T1000 (cell line): ENCODE measurements at regions not wholly inside any gene's neighbourhood (a gene's known extent, or its start where the extent isn't known, plus 50 kb on each side); places are given as distances from the start of the nearest gene placed in this dataset.

Source experiments
- DNase-seq: peaks from one replicate; lab custom pipeline; 2025; ENCODE audit warnings: mixed read lengths; lab: John Stamatoyannopoulos, UW

GRCh38 chr10:111830359-111830758, 353.2 kb downstream of the GPAM start:
- no peak for DNase-seq

DNA sequence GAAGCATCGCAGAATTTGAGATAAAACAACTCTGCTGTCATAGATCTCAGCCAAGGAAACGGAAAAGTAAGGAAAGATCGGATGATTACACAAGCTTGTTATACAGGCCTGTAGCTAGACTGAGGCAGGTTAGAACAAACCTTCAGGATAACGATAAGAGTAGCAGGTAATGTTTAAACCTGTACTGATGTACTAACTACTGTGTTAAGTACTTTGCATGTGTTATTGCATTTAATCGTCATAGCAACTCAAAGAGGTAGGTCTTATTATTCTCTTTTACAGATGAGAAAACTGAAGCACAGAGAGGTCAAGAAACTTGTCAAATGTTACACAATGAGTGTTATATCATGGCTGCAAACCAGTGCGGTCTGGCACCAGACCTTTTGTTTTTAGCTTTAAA, 352.5 kb downstream of the GPAM start:
- no peak for DNase-seq

GRCh38 chr10:111833251-111833650, 350.3 kb downstream of the GPAM start:
- no peak for DNase-seq

- peak; percentile 45 for DNase-seq
These were observed 348.0 kb downstream of the GPAM start for GRCh38 chr10:111835574-111835973.

DNA sequence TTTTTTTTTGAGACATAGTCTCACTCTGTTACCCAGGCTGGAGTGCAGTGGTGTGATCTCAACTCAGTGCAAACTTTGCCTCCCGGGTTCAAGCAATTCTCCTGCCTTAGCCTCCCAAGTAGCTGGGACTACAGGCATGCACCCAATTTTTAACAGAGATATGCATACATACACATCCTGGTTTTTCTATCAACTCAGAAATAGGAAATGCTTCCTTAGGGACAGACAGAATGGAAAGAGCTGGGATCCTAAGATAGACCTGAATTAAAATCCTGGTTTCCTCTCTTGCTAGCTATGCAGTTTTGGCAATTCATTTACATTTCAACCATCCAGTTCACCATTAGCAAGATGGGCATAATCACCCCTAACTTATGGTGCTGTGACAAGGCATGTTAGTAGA, 347.5 kb downstream of the GPAM start:
- DNase-seq: no peak

- no peak for DNase-seq
These were observed 347.0 kb downstream of the GPAM start for GRCh38 chr10:111836571-111836970.

GRCh38 chr10:111837086-111837485, 346.5 kb downstream of the GPAM start:
- DNase-seq: no peak

GRCh38 chr10:111837985-111838384, 345.6 kb downstream of the GPAM start:
- no peak for DNase-seq

DNA sequence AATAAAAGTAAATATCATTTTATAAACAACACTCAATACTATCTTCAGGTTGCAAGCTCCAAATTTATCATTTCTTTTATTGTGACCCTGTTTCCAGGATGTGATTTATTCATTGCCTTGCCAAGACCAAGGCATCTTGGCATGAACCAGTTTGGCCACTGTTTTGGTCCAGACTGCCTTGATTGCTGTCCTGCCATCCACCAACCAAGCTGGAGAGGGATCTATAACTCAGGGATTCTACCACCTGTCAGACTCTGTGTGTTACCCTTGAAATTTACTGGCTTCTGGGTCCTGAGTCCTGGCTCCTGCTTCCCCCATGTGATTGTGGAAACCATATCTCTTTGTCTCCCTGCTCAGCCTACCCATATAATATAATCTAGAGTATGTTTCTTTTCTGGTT, 343.0 kb downstream of the GPAM start:
- no peak for DNase-seq

DNA sequence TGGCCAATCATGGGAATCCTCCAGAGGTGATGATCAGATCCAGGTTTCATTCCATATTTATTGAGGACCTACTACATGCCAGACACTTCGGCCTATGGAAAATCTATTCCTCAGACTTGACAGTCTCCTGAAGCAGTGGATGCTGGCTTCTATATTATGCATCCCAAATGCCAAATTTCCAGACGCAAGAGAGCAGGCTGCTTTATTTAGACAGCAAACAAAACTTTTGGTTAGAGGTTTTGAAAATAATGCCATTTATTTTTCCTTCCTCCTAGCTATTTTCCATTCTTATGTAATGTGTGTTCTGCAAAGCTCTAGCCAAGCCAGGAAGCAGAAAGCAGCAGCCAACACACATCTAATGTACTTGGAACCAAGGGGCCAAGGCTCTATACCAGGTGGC, 330.8 kb downstream of the GPAM start:
- DNase-seq: no peak

- no peak for DNase-seq
These were observed 326.9 kb downstream of the GPAM start for GRCh38 chr10:111856631-111857030.

DNA sequence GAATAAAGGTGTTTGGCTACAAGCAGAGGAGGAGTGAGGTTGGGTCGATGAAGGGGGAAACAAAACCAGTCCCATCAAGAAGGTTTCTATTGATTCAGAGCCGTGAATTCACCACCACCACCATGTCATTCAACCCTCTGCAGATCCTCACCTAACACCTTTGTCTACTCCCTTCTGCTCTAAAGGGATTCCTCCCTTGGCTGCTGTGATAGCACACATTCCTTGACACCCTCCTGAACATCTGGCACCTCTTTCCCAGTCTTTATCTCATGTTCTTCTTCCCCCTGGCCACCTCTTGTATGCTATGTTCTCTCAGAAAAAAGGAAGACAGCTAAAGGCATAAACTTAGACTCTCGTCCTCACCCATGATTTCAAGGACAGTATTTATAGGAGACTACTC, 318.0 kb downstream of the GPAM start:
- DNase-seq: no peak

DNA sequence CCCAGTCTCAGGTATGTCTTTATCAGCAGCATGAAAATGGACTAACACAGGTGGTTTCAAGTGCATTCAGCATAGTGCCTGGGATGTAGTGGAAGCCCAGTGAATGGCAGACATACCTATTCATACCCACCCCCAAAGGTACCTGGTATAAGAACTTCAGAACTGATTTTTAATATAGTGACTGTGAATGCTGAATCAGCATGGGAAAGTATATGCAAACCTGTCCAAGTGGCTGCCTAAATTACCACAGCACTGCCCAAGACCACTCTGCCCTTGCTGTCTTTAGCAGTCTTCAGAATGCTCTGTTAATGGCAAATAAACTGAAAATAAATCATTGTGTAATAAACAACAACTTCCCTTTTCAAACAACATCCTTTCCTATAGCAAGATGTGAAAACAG, 312.1 kb downstream of the GPAM start:
- no peak for DNase-seq

- no peak for DNase-seq
These were observed 311.0 kb downstream of the GPAM start for GRCh38 chr10:111872591-111872990.

DNA sequence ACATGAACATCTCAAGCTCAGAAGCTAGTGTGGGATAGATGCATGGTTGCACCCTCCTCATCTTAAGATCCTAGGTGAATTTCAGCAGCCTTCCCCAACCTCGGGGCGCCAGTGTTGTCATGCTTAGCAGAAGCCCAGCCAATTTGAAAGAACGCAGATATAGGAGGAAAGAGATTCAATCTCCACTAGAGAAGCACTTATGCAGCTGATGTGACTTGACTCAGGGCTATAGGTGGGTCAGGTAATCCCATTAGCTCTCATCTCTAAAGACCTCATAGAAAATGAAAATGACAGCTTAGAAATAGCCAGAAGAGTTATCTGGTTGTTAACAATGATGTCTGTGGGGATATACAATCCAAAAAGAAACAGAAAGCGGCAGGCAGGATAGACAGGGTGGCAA, 310.5 kb downstream of the GPAM start:
- no peak for DNase-seq

- no peak for DNase-seq
These were observed 309.9 kb downstream of the GPAM start for GRCh38 chr10:111873621-111874135.

GRCh38 chr10:111874576-111874975, 309.0 kb downstream of the GPAM start:
- DNase-seq: no peak

DNA sequence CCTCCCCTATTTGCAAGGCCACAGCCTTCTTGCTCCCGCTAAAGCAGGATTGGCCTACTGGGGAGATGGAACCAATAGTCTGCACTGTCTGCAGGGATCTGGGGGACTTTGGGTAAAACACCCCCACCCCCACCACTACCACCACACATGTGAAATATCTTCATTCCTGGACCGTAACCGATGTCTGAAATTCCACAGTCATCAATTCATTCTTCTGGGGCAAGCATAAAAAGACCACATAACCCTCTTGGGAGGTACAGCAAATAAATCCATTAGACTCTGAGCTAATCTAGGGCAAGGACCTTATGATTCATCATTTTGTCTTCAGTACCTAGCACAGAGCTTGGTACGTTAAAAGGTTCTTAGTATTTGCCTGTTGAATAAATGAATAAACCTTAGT, 307.8 kb downstream of the GPAM start:
- peak; percentile 43 for DNase-seq

DNA sequence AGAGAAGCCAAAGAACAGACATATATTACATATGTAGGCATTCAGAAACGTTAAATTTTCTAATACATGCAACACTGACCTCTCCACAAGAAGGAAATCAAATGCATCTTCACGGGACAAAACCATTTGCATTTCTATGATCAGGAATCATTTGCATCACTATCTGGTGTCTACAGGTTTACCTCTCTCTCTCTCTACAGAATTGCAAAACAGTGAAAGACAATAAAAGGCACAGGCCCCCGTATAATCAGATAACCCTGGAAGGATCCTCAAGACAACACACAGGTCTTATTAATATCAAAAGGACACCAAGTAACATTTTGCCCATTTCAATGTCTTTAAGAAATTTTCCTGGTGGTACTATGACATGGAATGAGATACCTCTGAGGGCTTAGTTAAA, 306.3 kb downstream of the GPAM start:
- DNase-seq: no peak

DNA sequence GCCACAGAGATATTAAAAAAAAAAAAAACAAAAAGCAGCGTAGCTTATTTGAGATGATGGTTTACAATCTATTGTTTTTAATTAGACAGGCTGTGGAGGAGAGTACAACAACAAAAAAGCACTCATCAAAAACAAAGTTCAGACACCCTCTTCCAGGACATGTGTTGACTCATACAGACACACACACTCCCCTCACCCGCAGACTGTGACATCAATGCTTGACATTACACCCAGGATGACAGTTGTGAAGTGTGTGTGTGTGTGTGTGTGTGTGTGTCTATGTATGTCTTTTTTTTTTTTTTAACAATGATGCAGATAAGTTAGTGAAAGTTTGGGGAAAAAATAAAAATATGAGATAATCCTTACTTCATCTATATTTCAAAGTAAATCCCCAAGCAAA, 303.6 kb downstream of the GPAM start:
- no peak for DNase-seq

DNA sequence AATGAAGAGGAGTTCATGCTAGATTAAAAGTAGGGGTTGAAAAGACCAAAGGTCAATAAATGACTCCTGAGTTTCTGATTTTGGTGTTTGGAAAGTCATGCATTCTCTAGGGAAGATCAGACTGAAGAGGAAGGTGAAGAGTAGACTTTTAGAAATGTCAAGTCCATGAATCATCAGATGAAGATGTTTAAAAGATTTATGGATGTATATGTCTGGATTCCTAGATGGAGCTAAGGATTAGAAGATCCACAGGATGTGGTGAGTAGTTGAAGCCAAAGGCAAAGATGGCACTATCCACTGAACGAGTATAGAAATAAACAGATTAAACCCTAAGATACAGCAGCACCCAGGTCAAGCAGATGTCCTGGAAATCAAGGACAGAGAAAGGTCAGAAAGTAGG, 298.5 kb downstream of the GPAM start:
- DNase-seq: no peak

DNA sequence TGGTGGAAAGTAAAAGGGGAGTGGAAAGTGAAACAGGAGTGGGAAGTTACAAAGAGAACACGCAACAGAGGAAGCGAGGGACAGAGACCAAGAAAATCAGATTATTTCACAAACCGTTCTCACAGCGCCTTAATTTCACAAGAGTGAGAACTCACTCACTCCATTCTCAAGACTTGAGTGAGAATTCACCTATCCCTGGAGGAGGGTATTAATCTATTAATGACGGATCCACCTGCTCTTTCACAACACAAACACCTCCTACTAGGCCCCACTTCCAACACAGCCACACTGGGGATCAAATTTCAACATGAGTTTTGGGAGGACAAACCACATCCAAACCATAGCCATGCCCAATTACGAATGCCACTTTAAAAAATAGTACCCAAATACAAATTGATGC, 297.6 kb downstream of the GPAM start:
- no peak for DNase-seq

DNA sequence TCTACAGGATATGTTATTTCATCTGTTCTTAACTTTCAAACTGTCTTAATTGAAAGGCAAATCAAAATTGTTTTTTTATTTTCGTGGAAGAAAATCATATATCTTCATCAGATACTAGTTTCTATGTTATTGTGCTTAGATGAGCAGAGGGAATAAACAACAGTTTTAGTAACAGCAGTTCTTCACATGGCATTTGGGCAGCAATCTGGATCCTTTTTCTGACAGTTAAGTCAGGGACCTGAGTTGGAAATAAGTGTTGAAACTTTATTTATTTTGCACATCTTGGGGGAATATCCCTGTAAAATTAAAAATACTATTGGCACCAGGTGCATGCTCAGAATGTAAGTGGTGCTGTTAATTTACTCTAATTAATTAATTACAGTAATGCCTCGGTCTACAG, 296.3 kb downstream of the GPAM start:
- DNase-seq: no peak

- no peak for DNase-seq
These were observed 293.5 kb downstream of the GPAM start for GRCh38 chr10:111890046-111890445.

DNA sequence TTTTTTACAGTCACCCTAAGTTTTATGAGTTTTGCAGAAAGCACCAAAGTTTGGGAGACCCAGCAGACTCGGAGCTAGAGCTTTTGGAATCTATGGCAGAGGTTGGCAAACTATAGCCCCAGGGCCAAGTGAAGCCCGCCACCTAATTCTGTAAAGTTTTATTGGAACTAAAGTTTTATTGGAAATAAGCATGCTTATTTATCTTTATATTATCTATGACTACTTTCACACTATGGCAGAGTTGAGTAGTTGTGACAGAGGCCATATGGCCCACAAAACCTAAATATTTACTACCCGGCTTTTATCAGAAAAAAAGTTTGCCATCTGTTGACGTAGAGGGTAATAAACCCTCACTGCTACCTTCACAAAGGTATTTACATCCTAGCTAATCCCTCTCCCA, 267.6 kb downstream of the GPAM start:
- DNase-seq: no peak
